Heart right ventricle (tissue), 16 donors: ENCODE measurements at regions not wholly inside any gene's neighbourhood (a gene's known extent, or its start where the extent isn't known, plus 50 kb on each side); places are given as distances from the start of the nearest gene placed in this dataset.

Experiments used
- ATAC-seq, 8 donors: fragments of 200-7000 bp; cut with Tn5 transposase; one replicate each; pipeline ENCODE4 v1.9.1; 2020; ENCODE audit warnings: mild to moderate bottlenecking in 8 of 8, moderate library complexity in 8 of 8, moderate number of reproducible peaks in 1 of 8
- DNase-seq, 2 donors: peaks; one replicate each; pipeline ENCODE4 v3.0.0-alpha.2; 2020
- H3K27ac ChIP-seq, 10 donors: fragments of 200-600 bp; sonication (generic) in 2 of 10; one replicate each; pipeline versions ENCODE4 v1.5.0 to v1.8.0; 2020 to 2022; ENCODE audit warnings: mild to moderate bottlenecking in 3 of 10
- H3K27me3 ChIP-seq, 7 donors: fragments of 200-600 bp; one replicate each; pipeline ENCODE4 v1.8.0; 2021 to 2022; ENCODE audit warnings: mild to moderate bottlenecking in 2 of 7
- H3K36me3 ChIP-seq, 9 donors: fragments of 200-600 bp; sonication (generic) in 1 of 9; one replicate each; pipeline versions ENCODE4 v1.5.0 to v1.8.0; 2020 to 2022; ENCODE audit warnings: mild to moderate bottlenecking in 2 of 9
- H3K4me1 ChIP-seq, 9 donors: fragments of 200-600 bp; sonication (generic) in 1 of 9; one replicate each; pipeline versions ENCODE4 v1.5.0 to v1.8.0; 2020 to 2022; ENCODE audit warnings: mild to moderate bottlenecking in 4 of 9
- H3K4me3 ChIP-seq, 10 donors: fragments of 200-600 bp; sonication (generic) in 2 of 10; one replicate each; pipeline versions ENCODE4 v1.5.0 to v1.8.0; 2020 to 2022; ENCODE audit warnings: mild to moderate bottlenecking in 7 of 10, moderate library complexity in 2 of 10
- H3K9me3 ChIP-seq, 11 donors: fragments of 200-600 bp in 10 of 11; sonication (generic) in 2 of 11; one replicate each; pipeline versions ENCODE4 v1.5.0 to v1.8.0; 2013 to 2022; ENCODE audit warnings: mild to moderate bottlenecking in 2 of 11, control low read depth in 1 of 11, moderate library complexity in 1 of 11
- CTCF ChIP-seq, 9 donors: fragments of 200-600 bp; sonication (generic) in 2 of 9; IDR thresholded peaks; one replicate each; pipeline versions ENCODE4 v1.5.0 to v1.8.0; 2021 to 2022; ENCODE audit warnings: antibody characterized with exemption in 9 of 9, mild to moderate bottlenecking in 5 of 9, moderate library complexity in 1 of 9
- WGBS, 2 donors: extraction: QIAGEN DNeasy Blood & Tissue Kit; methylation state at CpG; one replicate each; pipeline ENCODE4 v1.1.7; 2013; ENCODE audit warnings: inconsistent platforms in 1 of 2; 5-methylcytosine and 5-hydroxymethylcytosine counted together
- intact Hi-C, 10 donors: fragments of 100-400 bp; cut with DNase I; formaldehyde crosslinking; loops; one replicate each; pipeline versions ENCODE4 v1.11.1 to v1.14.2; 2022
- donor health status: Arrhythmogenic right ventricular cardiomyopathy.
- donor health status: ischemic (EF 13 %, LVEDD 7.1; RV severe dilation, severe dysfunction).
- donor health status: healthy with polysubstance abuse.
- donor health status: DM: no; HTN: yes; CAD: no.
- donor health status: DM: no; HTN: no; CAD: no.
- donor health status: ischemic (EF 25% LVEDD 6.9; RV normal size, moderate dysfunction).
- donor health status: ischemic (EF 25% LVEDD 5.7; RV mildly dilated, moderate dysfunction).
- donor health status: healthy.
- donor health status: DM: yes; HTN: yes; CAD: no.
- donor health status: Ischemic cardiomyopathy.
- donor health status: ischemic (EF 35%, LVEDD 5.7; RV mildly dilated, moderate dysfunction).
- donor health status: nonischemic (EF 11% LVEDD 7.7; RV severe dilation, severe dysfunction).
- donor health status: DM: yes; HTN: yes; CAD: no.
- donor health status: PGD.
- donor health status: ischemic (EF 29% LVEDD 5.4; RV normal size, mild dysfunction).
- donor health status: nonischemic (EF 23%, LVEDD 6.1; RV moderate dilation, normal function).

GRCh38 chr3:28139288-28139687 lies 102.1 kb upstream of the CMC1 start:
- no peak for TF ChIP-seq CTCF (IDR thresholded peaks at IDR 0.05)
- Histone ChIP-seq H3K36me3 (no peaks in the 10 kb centered on the region), H3K27me3 (no peaks in the 10 kb centered on the region), H3K4me3 (no peak overlapping the region), H3K9me3 (no peaks in the 10 kb centered on the region), H3K27ac (peak overlapping the region in 7 of 10 donors; percentile 23 to 58 (median 51)), H3K4me1 (peaks cover 0 to 23% (median 0%) of the 10 kb centered on the region in 9 donors)
- peak in 7 of 8 donors; percentile 47 to 90 (median 80) for ATAC-seq
- 34 to 37% methylated on average over 4 of the region's 4 CpGs for WGBS, 2 donors
- peak in 1 of 2 donors; percentile 8 for DNase-seq
- intact Hi-C loops = no loop called here

GRCh38 chr3:28139967-28140634 lies 101.3 kb upstream of the CMC1 start:
- Histone ChIP-seq H3K27ac (peak overlapping the region in 7 of 10 donors; percentile 23 to 58 (median 51)), H3K4me1 (peaks cover 0 to 23% (median 0%) of the 10 kb centered on the region in 9 donors), H3K27me3 (no peaks in the 10 kb centered on the region), H3K9me3 (no peaks in the 10 kb centered on the region), H3K4me3 (no peak overlapping the region), H3K36me3 (no peaks in the 10 kb centered on the region)
- intact Hi-C loops = no loop called here
- DNase-seq (no peak), ATAC-seq (peak in 3 of 8 donors; percentile 22 to 71 (median 53))
- no peak for TF ChIP-seq CTCF (IDR thresholded peaks at IDR 0.05)
- WGBS, 2 donors = 64 to 80% methylated on average over 5 of the region's 5 CpGs

- H3K27ac ChIP-seq = peak overlapping the region in 1 of 10 donors; percentile 51
- intact Hi-C loops = no loop called here
- H3K4me1 ChIP-seq = peaks cover 0 to 23% (median 0%) of the 10 kb centered on the region in 9 donors
- no peaks in the 10 kb centered on the region for H3K36me3 ChIP-seq
- DNase-seq (no peak), ATAC-seq (no peak)
- TF ChIP-seq CTCF (IDR thresholded peaks at IDR 0.05) = no peak
- no peaks in the 10 kb centered on the region for H3K9me3 ChIP-seq
- H3K4me3 ChIP-seq = no peak overlapping the region
- 85 to 88% methylated on average over 4 of the region's 4 CpGs for WGBS, 2 donors
- no peaks in the 10 kb centered on the region for H3K27me3 ChIP-seq
These were observed 100.8 kb upstream of the CMC1 start for GRCh38 chr3:28140664-28141063.

GRCh38 chr3:28149960-28150359 lies 91.5 kb upstream of the CMC1 start:
- Histone ChIP-seq H3K27me3 (no peaks in the 10 kb centered on the region), H3K4me3 (no peak overlapping the region), H3K4me1 (peaks cover 0 to 22% (median 10%) of the 10 kb centered on the region in 9 donors), H3K9me3 (peaks cover 0 to 15% (median 9%) of the 10 kb centered on the region in 11 donors), H3K36me3 (no peaks in the 10 kb centered on the region), H3K27ac (peak overlapping the region in 1 of 10 donors; percentile 65)
- ATAC-seq (no peak), DNase-seq (no peak)
- intact Hi-C loops = no loop called here
- no peak for TF ChIP-seq CTCF (IDR thresholded peaks at IDR 0.05)
